ENCODE measurements at regions not wholly inside any gene's neighbourhood (a gene's known extent, or its start where the extent isn't known, plus 50 kb on each side); places are given as distances from the start of the nearest gene placed in this dataset.
"Not testable (repeated sequence)": the region's sequence is repeated elsewhere in the genome, so short reads cannot be mapped to it uniquely, and the experiment has no call there.

DNA sequence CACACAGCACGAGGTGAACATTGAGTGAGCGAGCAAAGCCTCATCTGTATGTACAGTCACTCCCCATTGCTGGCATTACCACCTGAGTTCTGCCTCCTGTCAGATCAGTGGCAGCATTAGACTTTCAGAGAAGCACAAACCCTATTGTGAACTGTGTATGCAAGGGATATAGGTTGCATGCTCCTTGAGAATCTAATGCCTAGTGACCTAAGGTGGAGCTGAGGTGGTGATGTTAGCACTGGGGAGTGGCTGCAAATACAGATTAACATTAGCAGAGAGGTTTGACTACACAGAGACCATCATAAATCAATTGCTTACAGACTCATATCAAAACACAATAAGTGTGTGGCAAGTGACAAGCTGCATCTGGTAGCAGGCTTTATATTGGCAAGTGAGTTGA is 262.5 kb upstream of the ANO5 start:
- no peak for DNase-seq (ENCODE audit: low spot score)

DNA sequence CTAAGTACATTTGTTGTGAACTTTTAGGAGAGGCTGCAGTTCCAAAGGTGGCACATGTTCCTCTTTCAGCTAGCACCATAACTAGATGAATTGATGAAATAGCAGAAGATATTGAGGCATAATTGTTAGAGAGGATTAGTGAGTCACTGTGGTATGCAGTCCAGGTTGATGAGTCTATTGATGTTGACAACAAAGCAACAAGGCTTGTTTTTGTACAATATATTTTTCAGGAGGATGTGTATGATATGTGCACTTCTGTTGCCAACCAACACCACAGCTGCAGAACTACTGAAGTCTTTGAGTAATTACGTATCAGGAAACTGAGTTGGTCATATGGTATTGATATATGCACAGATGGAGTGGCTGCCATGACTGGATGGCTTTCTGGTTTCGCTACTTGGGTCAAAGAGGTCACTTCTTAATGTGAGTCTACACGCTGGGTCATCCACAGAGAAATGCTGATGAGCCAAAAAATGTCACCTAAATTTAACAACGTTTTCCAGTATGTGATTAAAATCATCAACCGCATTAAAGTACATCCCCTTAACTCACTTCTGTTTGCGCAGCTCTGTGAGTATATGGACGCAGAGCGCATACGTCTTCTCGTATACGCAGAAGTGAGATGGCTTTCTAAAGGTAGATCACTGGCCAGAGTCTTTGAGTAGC is 261.3 kb upstream of the ANO5 start:
- no peak for DNase-seq (ENCODE audit: low spot score)

DNA sequence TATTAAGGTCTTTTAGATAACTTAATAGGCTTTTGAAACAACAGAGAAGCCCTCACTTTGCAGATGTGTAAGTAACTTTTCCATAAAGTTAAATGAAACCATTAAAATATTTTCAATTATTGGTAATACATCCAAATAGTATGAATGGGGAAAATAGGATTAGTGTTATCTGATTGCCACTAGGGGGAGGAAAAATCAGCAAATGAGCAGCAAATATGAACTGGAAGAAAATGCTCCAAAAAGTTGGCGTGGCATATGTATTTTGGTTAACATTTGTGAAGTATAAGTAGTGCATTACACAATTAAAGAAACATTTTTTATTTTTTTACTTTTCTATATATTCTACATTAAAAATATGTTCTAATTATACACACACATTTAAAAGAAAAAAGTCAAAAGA is 259.8 kb upstream of the ANO5 start:
- no peak for DNase-seq (ENCODE audit: low spot score)

DNA sequence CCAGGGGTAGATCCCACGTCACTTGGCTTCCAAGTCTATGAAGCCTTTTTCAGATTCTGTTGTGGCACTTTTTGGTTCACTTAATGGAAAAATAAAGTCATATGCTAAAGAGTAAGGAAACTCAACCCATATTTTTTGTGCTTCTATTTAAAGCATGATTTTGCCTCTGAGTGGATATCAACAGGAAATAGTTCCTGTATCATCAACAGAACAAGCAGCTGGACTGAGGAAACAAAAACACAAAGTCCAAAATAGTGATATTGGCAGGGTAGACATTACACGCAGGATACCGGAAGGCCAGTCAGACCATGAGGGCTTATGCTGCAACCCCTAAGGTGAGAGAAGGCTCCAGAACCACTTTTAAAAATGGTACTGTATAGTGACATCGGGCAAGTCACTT is 248.3 kb upstream of the ANO5 start:
- DNase-seq (ENCODE audit: low spot score): no peak

DNA sequence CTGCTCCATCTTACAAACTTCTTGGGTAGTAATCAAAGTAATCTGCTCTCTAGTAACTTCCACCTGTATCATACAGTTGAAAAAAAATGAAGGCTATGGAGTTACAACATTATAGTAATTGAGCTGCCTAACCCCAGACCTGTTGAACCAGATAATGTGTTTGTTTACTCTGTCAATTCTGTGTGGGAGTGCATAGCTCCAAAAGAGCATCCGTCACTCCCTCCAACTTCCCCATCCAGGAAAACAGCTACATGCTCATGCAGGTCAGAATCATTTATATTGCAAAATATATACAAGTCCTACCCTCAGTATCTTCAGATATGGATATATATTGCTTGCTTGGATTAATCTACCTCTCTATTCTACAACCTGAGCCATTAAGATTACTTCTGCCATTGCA is 244.0 kb upstream of the ANO5 start:
- DNase-seq (ENCODE audit: low spot score): no peak

DNA sequence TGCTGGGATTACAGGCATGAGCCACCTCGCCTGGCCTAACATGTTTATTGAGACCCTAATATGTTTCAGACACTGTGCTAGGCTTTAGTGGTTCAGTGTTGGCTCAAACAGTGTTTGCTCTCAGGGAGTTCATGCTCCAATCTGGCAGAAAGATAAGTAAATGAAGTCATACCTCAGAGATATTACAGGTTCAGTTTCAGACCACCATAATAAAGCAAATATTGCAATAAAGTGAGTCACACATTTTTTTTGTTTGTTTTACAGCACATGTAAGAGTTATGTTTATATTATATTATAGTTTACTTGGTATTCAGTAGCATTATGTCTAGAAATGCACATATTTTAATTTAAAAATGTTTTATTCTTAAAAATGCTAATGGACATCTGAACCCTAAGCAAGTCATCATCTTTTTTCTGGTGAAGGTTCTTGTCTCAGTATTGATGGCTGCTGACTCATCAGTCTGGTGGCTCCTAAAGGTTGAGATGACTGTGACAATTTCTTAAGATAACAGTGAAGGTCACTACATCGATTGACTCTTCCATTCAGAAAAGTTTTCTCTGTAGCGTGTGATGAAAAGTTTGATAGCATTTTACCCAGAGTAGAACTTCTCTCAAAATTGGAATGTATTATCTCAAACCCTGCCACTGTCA is 243.0 kb upstream of the ANO5 start:
- DNase-seq (ENCODE audit: low spot score): no peak

DNA sequence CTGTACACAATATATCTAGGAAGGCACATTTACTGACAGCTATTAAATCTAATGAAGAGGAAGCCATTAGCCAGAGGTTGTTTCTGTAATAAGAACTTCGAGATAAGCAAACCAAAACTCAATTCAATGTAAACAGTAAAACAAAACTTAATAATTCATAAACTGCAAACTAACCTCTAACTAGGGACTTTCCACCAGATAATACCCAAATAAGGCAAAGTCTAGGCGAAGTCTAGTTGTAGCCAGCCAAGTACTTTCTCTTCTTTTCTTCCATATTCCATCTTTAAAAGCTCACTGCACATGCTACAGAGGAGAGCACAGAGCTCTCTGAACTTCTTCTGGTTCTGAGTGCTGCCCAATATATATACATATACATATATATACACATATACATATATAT is 229.9 kb upstream of the ANO5 start:
- DNase-seq (ENCODE audit: low spot score): no peak

DNA sequence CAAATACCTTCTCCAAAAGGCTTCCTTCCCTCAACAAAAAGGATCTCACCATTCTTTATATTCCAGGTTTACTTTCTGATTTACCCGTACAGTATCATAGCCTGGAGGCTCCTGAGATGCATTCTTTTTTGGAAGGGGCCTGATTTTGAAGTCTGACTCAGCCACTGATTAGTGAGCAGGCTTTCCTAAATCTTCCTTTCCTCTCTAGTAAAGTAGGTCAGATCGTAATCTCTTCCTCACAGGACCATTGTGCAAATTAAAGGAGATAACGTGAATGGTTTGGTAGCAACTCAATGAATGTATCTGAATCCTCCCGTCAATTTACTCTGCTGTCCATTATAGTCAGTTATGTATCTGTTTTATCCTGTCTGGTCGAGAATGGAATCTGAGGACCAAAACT is 227.7 kb upstream of the ANO5 start:
- no peak for DNase-seq (ENCODE audit: low spot score)

DNA sequence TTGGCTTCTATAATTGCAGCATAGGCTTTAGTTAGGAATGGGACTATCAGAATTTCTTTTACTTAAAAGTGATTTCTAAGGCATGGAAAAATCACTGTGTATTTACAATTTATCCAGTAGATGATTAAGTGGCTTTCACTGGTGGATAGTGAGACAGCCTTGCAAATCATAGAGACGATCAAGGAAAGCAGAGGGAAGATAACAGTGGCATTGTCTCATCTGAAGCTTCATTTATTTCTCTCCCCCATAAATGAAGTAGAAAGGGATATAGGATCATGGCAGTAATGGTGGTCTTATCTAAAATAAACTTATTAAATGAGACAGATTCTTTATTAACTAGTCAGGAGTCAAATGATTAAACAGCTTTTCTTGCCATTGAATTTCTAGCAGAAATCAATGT is 224.2 kb upstream of the ANO5 start:
- DNase-seq (ENCODE audit: low spot score): no peak

DNA sequence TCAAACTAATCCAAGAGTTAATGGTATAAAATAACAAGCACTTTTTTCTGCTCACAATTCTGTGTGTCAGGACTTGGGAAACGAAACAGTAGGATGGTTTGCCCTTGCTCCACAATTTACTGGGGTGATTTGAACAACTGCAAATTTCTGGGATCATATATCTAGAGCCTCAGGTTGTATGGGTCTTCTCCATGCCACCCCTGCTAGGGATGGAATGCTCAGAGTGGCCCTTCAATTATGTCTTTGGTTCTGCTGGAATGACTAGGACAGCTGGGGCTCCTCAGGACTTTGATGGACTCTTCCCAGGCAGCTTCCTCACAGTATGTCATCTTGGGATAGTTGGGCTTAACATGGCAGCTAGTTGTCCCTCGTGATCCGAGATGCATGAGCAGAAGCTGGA is 223.0 kb upstream of the ANO5 start:
- DNase-seq (ENCODE audit: low spot score): no peak

DNA sequence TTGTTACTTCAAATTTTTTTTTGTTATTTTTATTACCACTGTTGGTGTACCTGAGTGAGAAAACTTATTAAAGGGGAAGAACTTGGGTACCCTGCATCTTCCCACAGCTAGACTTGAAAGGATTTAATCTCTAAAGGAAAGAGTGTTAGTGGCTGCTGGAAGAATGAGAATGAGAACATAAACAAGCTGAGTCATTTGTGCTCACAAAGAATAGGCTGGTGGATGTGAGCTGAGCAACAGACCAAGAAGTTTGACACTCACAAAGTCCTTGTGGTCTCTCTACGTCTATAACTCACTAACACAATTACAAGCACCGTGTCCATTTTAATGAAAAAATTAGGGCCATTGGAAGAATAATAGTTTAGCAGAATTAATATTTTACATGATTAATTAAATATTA is 217.6 kb upstream of the ANO5 start:
- DNase-seq (ENCODE audit: low spot score): no peak

DNA sequence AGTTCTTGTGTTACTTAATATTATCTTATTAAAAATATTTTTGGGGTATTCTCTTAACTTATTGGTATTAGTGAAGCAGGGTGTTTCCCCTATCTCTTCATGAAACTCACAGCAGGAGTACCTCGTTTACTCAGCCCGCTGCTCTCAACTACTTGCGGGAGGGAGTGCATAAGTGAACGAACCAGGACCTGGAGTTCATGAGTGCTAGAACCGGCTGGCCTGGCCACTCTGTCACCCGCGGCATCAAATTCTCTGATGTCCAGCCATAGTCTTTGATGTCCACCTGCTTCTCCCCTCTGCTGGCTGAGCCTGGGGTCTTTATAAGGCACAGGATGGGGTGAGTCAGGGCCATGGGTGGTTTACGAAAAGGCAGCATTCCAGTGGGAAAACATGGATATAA is 216.7 kb upstream of the ANO5 start:
- no peak for DNase-seq (ENCODE audit: low spot score)

DNA sequence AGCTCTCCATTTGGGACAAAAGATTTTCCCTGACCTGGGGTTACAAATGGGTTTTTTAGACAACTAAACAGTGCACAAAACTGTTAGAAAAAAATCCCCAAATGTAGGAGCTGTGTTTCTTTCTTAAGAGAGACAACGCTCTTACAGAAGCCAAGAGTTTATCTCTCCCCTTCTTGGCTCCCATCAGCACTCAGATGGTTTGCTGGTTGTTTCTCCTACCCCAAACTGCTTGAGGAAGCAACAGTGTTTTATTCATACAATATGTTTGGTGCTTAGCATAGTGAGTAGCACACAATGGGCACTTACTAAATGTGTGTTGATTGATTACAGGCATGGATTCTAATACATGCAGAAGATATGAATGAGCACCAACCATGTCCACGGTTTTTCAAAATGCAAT is 209.5 kb upstream of the ANO5 start:
- no peak for DNase-seq (ENCODE audit: low spot score)

DNA sequence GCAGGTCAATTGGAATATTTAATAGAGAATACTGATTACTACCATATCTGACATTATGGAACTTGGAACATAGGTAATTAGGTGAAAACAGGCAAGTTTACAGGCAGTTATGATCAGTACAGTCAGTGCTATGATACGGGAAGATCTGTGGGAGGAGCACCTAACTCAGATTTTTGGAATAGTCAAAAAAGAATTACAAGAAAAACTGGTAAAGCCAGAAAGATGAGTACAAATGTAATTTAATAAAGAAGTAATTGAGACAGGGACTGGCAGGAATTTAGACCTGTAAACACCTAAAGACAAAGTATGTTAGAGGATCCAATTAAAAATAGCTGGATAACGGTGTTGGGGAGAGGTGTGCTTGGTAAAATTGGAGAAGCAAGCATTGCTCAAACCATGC is 206.5 kb upstream of the ANO5 start:
- no peak for DNase-seq (ENCODE audit: low spot score)

DNA sequence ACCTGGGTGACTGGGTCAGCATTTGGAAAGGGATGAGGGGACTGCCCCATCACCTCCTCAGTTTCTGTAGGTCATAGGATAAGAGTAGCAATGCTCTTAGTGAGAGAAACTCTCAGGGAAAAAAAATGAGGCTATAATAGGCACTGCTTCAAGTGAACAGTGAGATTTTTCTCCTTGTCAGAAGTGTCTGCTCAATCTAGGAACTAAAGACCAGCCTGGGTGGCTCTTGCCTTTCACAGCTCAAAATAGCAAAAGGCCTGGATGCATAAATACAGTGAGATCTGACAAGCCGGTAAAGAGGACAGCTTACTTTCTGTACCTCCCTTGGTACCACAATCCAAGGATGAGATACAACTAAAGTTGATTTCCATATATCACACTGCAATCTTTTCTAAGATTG is 205.6 kb upstream of the ANO5 start:
- no peak for DNase-seq (ENCODE audit: low spot score)

DNA sequence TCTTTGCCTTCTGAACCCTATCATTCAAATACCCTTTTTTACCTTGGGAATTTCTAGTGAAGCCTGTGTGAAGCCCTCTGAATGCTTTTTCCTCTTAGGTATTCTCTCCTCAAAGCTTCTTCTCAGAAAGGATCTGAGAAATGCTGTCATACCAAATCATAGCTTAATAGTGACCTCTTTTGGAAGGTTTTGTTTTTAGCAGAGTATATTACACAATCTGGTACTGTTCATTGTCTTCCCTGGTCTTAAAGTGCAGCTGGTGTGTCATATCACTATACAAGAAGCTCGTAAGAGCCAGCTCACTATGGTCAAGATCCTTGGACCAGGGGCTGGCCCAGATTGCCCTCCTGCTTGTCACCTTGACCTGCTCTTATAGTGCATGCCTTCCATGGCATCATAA is 204.4 kb upstream of the ANO5 start:
- no peak for DNase-seq (ENCODE audit: low spot score)

DNA sequence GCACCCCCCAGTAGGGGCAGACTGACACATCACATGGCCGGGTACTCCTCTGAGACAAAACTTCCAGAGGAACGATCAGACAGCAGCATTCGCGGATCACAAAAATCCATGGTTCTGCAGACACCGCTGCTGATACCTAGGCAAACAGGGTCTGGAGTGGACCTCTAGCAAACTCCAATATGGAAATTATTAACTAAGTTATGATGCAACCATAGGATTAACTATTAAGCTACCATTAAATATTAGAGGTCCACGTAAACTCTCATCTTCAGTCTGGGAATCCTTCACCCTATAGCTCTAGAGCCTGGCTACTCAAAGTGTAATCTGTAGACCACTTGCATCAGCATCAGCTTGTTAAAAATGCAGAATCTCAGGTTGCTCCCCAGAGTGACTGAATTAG is 191.1 kb upstream of the ANO5 start:
- DNase-seq (ENCODE audit: low spot score): not testable (repeated sequence)

DNA sequence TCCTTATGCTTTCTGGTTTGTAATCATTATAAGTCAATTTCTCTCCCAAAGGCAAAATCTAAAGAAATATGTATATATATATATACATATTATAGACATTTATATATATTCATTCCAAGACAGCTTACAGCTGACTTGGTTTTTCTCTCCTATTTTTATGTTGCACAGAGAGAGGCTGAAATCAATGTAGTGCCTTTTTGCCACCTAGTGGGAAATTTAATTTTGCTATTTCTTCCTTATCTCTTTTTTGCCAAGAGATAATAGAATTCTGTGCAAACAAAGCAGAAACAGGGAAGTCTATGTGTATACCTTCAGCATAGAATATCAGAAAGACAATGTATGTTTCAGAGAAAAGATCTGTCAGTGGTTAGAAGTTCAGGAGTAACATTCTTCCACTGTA is 186.0 kb upstream of the ANO5 start:
- DNase-seq (ENCODE audit: low spot score): no peak

DNA sequence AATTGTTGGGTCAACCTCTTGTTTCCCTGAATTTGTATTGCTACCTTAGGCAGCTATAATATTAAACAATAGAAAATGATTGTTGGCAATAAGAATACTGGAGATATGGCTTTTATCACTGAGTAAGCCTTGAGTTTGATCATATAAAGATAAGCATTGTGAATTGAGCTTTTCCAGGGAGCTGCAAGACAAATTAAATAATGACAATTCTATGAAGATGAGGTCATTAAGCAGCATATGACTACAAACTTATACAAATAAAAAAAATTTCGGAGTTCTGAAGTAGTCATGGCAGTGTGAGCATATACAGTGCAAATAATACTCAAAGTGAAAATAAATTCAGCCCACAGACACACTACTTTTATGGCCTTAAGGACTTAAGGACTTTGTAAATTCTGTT is 161.1 kb upstream of the ANO5 start:
- DNase-seq (ENCODE audit: low spot score): no peak

DNA sequence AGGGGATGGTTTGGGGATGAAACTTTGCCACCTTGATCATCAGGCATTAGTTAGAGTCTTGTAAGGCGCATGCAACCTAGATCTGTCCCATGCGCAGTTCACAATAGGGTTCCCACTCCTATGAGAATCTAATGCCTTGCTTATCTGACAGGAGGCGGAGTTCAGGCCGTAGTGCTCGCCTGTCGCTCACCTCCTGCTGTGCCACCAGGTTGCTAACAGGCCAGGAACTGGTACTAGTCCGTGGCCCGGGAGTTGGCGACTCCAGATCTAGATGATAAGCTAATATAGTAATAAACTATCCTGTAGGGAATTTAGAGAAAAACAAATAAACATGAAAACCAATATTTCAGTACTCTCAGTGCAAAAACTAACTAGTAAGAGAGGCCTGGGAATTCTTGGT is 155.4 kb upstream of the ANO5 start:
- DNase-seq (ENCODE audit: low spot score): no peak

DNA sequence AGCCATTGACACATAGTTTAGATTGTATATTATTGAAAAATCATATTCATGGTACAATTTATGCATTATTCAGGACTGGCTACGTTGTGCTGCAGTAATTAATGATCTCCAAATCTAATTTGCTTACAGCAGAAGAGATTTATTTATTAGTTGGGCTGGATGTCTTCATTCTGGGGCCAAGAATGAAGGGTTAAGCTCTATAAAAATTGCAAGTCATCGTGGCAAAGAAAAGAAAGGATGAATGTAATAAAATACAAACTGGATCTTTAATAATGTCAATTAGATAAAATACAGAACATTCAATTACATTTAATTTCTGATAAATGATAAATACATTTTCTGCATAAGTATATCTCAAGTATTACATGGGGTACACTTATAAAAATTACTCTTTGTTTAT is 151.8 kb upstream of the ANO5 start:
- DNase-seq (ENCODE audit: low spot score): no peak

DNA sequence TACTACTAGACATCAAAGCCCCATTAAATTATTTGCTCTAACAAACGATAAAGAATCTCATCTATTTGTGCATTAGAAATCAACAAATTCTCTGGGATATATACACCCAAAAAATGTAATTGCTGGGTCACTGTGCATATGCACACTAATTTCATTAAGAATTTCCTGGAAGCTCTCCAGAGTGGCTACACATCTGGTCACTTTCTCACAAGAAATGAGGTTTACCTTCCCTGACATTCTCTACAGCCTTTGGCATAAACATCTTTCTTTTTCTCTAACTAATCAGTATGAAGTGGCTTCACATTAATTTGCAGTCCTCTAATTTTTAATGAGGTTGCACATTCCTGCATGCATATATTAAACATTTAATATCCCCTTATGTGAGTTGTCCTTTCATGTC is 150.8 kb upstream of the ANO5 start:
- no peak for DNase-seq (ENCODE audit: low spot score)

DNA sequence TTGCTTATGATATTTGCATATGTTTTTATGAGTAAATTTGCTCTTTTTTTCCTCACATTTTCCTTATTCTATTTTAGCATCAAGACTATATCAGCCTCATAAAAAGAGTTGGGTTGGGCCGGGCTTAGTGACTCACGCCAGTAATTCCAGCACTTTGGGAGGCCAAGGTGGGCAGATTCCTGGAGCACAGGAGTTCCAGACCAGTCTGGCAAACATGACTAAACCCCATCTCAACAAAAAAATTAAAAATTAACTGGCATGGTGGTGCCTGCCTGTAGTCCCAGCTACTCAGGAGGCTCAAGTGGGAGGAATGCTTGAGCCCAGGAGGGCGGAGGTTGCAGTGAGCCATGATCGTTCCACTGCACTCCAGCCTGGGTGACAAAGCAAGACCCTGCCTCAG is 148.8 kb upstream of the ANO5 start:
- DNase-seq (ENCODE audit: low spot score): no peak

DNA sequence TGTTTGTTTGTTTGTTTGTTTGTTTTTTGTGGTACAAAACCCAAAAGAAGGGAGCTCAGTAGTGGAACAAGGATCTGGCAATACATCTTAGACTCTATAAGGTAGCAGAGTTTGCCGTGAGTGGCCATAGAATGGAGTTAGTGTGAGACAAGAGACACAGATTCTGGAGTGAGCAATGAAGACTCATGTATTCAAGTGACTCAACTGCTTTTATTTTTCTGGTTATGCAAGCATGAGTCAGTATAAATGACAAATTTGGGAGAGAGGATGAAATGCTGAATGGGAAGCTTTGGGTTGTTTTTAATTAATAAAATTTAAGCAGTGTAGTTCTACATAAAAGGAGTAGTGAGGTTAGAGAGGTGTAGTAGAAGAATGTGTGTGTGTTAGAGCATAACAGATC is 143.6 kb upstream of the ANO5 start:
- no peak for DNase-seq (ENCODE audit: low spot score)

DNA sequence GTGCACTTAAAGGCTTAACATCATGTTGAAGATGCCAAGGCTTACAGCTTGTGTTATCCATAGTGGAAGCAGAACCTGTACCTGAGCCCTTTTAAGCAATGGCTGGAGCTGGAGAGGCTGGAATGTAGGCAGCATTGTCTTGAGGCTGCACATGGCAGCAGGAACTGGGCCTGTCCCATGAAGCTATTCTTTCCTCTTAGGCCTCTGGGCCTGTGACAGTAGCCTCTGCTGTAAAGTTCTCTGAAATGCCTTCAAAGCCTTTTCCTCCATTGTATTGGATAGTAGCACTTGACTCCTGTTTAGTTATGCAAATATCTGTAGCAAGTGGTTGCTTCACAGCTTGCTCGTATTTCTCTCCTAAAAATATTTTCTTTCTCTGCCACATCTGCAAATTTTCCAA is 127.4 kb upstream of the ANO5 start:
- DNase-seq (ENCODE audit: low spot score): no peak

All from LoVo (cell line).